ENCODE measurements at regions not wholly inside any gene's neighbourhood (a gene's known extent, or its start where the extent isn't known, plus 50 kb on each side); places are given as distances from the start of the nearest gene placed in this dataset.
"Not testable (repeated sequence)": the region's sequence is repeated elsewhere in the genome, so short reads cannot be mapped to it uniquely, and the experiment has no call there.

- DNase-seq (ENCODE audit: low read depth), result no peak
These were observed 306.1 kb upstream of the DDI1 start for GRCh38 chr11:103730131-103730940.

- no peak for DNase-seq (ENCODE audit: low read depth)
These were observed 304.8 kb upstream of the DDI1 start for GRCh38 chr11:103731670-103732069.

- DNase-seq (ENCODE audit: low read depth), result no peak
These were observed 302.6 kb upstream of the DDI1 start for GRCh38 chr11:103733889-103734288.

- DNase-seq (ENCODE audit: low read depth), result no peak
These were observed 300.9 kb upstream of the DDI1 start for GRCh38 chr11:103735497-103736032.

GRCh38 chr11:103736315-103737036, 300.0 kb upstream of the DDI1 start:
- DNase-seq (ENCODE audit: low read depth), result no peak

- DNase-seq (ENCODE audit: low read depth), result no peak
These were observed 299.3 kb upstream of the DDI1 start for GRCh38 chr11:103737037-103737622.

- no peak for DNase-seq (ENCODE audit: low read depth)
These were observed 298.7 kb upstream of the DDI1 start for GRCh38 chr11:103737747-103738146.

- DNase-seq (ENCODE audit: low read depth), result not testable (repeated sequence)
These were observed 297.2 kb upstream of the DDI1 start for GRCh38 chr11:103739074-103739796.

GRCh38 chr11:103744496-103745153, 291.8 kb upstream of the DDI1 start:
- DNase-seq (ENCODE audit: low read depth), result no peak

GRCh38 chr11:103749158-103749557, 287.3 kb upstream of the DDI1 start:
- no peak for DNase-seq (ENCODE audit: low read depth)

- DNase-seq (ENCODE audit: low read depth), result no peak
These were observed 267.6 kb upstream of the DDI1 start for GRCh38 chr11:103768816-103769215.

- DNase-seq (ENCODE audit: low read depth), result no peak
These were observed 263.4 kb upstream of the DDI1 start for GRCh38 chr11:103773059-103773458.

GRCh38 chr11:103773537-103773936, 262.9 kb upstream of the DDI1 start:
- DNase-seq (ENCODE audit: low read depth), result no peak

- no peak for DNase-seq (ENCODE audit: low read depth)
These were observed 257.4 kb upstream of the DDI1 start for GRCh38 chr11:103779054-103779453.

GRCh38 chr11:103789952-103790351, 246.5 kb upstream of the DDI1 start:
- DNase-seq (ENCODE audit: low read depth), result no peak

GRCh38 chr11:103792981-103793468, 243.4 kb upstream of the DDI1 start:
- DNase-seq (ENCODE audit: low read depth), result no peak

GRCh38 chr11:103794262-103794661, 242.2 kb upstream of the DDI1 start:
- no peak for DNase-seq (ENCODE audit: low read depth)

GRCh38 chr11:103798026-103798425, 238.4 kb upstream of the DDI1 start:
- no peak for DNase-seq (ENCODE audit: low read depth)

- no peak for DNase-seq (ENCODE audit: low read depth)
These were observed 238.0 kb upstream of the DDI1 start for GRCh38 chr11:103798446-103798845.

- no peak for DNase-seq (ENCODE audit: low read depth)
These were observed 235.9 kb upstream of the DDI1 start for GRCh38 chr11:103800406-103801114.

- no peak for DNase-seq (ENCODE audit: low read depth)
These were observed 233.4 kb upstream of the DDI1 start for GRCh38 chr11:103803062-103803461.

Measured in stimulated activated CD8-positive, alpha-beta memory T cell treated with anti-CD3 and anti-CD28 coated beads, Interleukin-15, amount 100 ng/mL, for 1 hour (primary cell).